Keratinocyte (primary cell): ENCODE measurements at regions not wholly inside any gene's neighbourhood (a gene's known extent, or its start where the extent isn't known, plus 50 kb on each side); places are given as distances from the start of the nearest gene placed in this dataset.

ENCODE experiments used
- DNase-seq: peaks from one replicate; pipeline ENCODE4 v3.0.0-alpha.2; 2011; ENCODE audit warnings: low read depth, missing footprints, low spot score
- FAIRE-seq: peaks from 2 replicates; lab custom pipeline; 2011; peaks lifted over from hg19 to GRCh38; lab: Jason Lieb, UNC
- H2AFZ ChIP-seq: 2 replicates; pipeline ENCODE4 v1.6.0; 2012; ENCODE audit warnings: low read length, control low read depth, inconsistent platforms; ENCODE audit not compliant: control insufficient read depth
- H3K27ac ChIP-seq: 2 replicates; pipeline ENCODE4 v1.5.1; 2011; ENCODE audit warnings: low read length; ENCODE audit not compliant: control insufficient read depth, insufficient read depth
- H3K27me3 ChIP-seq: 3 replicates; pipeline ENCODE4 v1.6.0; 2011; ENCODE audit warnings: low read length; ENCODE audit not compliant: control insufficient read depth, insufficient read depth; ENCODE audit errors: extremely low read depth
- H3K36me3 ChIP-seq, 2 experiments: 2 replicates in 1 of 2; 3 replicates in 1 of 2; pipeline ENCODE4 v1.5.1; 2011; ENCODE audit warnings: low read length in 2 of 2, mild to moderate bottlenecking in 1 of 2; ENCODE audit not compliant: control insufficient read depth in 2 of 2, insufficient read depth in 2 of 2; ENCODE audit errors: extremely low read depth in 1 of 2
- H3K4me1 ChIP-seq: 3 replicates; pipeline ENCODE4 v1.5.1; 2011; ENCODE audit warnings: low read length; ENCODE audit not compliant: control insufficient read depth, insufficient read depth; ENCODE audit errors: extremely low read depth
- H3K4me2 ChIP-seq: 3 replicates; pipeline ENCODE4 v1.6.0; 2011; ENCODE audit warnings: low read depth, low read length; ENCODE audit not compliant: control insufficient read depth, insufficient read depth; ENCODE audit errors: extremely low read depth
- H3K4me3 ChIP-seq, 3 experiments: fragments of 200-600 bp in 1 of 3; sonication (generic) in 1 of 3; 2 replicates in 2 of 3; 3 replicates in 1 of 3; pipeline ENCODE4 v1.5.1; 2011 to 2016; ENCODE audit warnings: low read length in 3 of 3, mild to moderate bottlenecking in 3 of 3, control low read depth in 2 of 3, inconsistent platforms in 1 of 3, low read depth in 1 of 3, mixed read lengths in 1 of 3, mixed run types in 1 of 3, moderate library complexity in 1 of 3; ENCODE audit not compliant: control insufficient read depth in 2 of 3, insufficient read depth in 2 of 3; ENCODE audit errors: extremely low read depth in 1 of 3
- H3K79me2 ChIP-seq: 2 replicates; pipeline ENCODE4 v1.6.0; 2012; ENCODE audit warnings: low read length; ENCODE audit not compliant: control insufficient read depth, insufficient read depth
- H3K9ac ChIP-seq: 3 replicates; pipeline ENCODE4 v1.6.0; 2011; ENCODE audit warnings: low read length; ENCODE audit not compliant: control insufficient read depth, insufficient read depth; ENCODE audit errors: extremely low read depth
- H3K9me1 ChIP-seq: 3 replicates; pipeline ENCODE4 v1.6.0; 2011; ENCODE audit warnings: low read length; ENCODE audit not compliant: control insufficient read depth, insufficient read depth; ENCODE audit errors: extremely low read depth
- H3K9me3 ChIP-seq: 2 replicates; pipeline ENCODE4 v1.5.1; 2012; ENCODE audit warnings: low read depth, low read length; ENCODE audit not compliant: control insufficient read depth
- H4K20me1 ChIP-seq: 3 replicates; pipeline ENCODE4 v1.6.0; 2011; ENCODE audit warnings: low read length; ENCODE audit not compliant: control insufficient read depth, insufficient read depth; ENCODE audit errors: extremely low read depth
- CTCF ChIP-seq, 3 experiments: IDR thresholded peaks in 1 of 3; conservative IDR thresholded peaks in 1 of 3; optimal IDR thresholded peaks in 1 of 3; 2 replicates in 2 of 3; 3 replicates in 1 of 3; pipeline versions ENCODE3 to v1.5.1; 2011; ENCODE audit warnings: low read length in 3 of 3, mild to moderate bottlenecking in 3 of 3, moderate library complexity in 2 of 3, control low read depth in 1 of 3, inconsistent platforms in 1 of 3; ENCODE audit not compliant: insufficient read depth in 2 of 3; ENCODE audit errors: extremely low read depth in 1 of 3
- EZH2 ChIP-seq: IDR thresholded peaks from one replicate; pipeline ENCODE4 v1.6.1; 2012; ENCODE audit warnings: inconsistent platforms, mild to moderate bottlenecking, low read length, moderate library complexity
- dilution Hi-C: fragments of 300-500 bp; cut with MboI; formaldehyde crosslinking; loops from one replicate; pipeline ENCODE4 v1.7.0; 2020; ENCODE audit warnings: low sequenced_read_pairs; ENCODE audit not compliant: extremely low pct_ligation_motif_present

- dilution Hi-C loops = no loop called here
- Histone ChIP-seq H3K9me1 (no peaks in the 10 kb centered on the region), H3K27me3 (no peaks in the 10 kb centered on the region), H3K79me2 (no peaks in the 10 kb centered on the region), H3K4me2 (peak overlapping the region; percentile 68), H3K36me3 (no peaks in the 10 kb centered on the region), H3K9me3 (no peaks in the 10 kb centered on the region), H3K4me1 (peaks cover 13% of the 10 kb centered on the region), H3K4me3 (peak overlapping the region in 2 of 3 experiments; percentile 20 to 36), H3K9ac (peak overlapping the region; percentile 46), H3K27ac (peak overlapping the region; percentile 84), H4K20me1 (no peaks in the 10 kb centered on the region), H2AFZ (peak overlapping the region; percentile 45)
- TF ChIP-seq EZH2 (no peak), CTCF (optimal IDR thresholded peaks at IDR 0.05 in 1 of 3, IDR thresholded peaks at IDR 0.05 in 1 of 3, conservative IDR thresholded peaks at IDR 0.05 in 1 of 3; ENCODE audit: extremely low read depth in 1 of 3, insufficient read depth in 2 of 3, low read length in 3 of 3) (no peak)
- peak; percentile 69 for DNase-seq
- peak; percentile 95 for FAIRE-seq
Measured at GRCh38 chr4:60611762-60612496, 588.2 kb upstream of the ADGRL3 start.

GRCh38 chr4:60617731-60618130 is 582.4 kb upstream of the ADGRL3 start:
- no peaks in the 10 kb centered on the region for H3K36me3 ChIP-seq
- H4K20me1 ChIP-seq = no peaks in the 10 kb centered on the region
- no peak overlapping the region for H3K9ac ChIP-seq
- H3K27ac ChIP-seq = no peak overlapping the region
- no peak for TF ChIP-seq EZH2
- TF ChIP-seq CTCF (optimal IDR thresholded peaks at IDR 0.05 in 1 of 3, IDR thresholded peaks at IDR 0.05 in 1 of 3, conservative IDR thresholded peaks at IDR 0.05 in 1 of 3; ENCODE audit: extremely low read depth in 1 of 3, insufficient read depth in 2 of 3, low read length in 3 of 3) = no peak
- no peaks in the 10 kb centered on the region for H3K9me3 ChIP-seq
- H3K27me3 ChIP-seq = no peaks in the 10 kb centered on the region
- no peak overlapping the region for H3K4me3 ChIP-seq
- no peaks in the 10 kb centered on the region for H3K9me1 ChIP-seq
- no peak for DNase-seq
- no peaks in the 10 kb centered on the region for H3K79me2 ChIP-seq
- dilution Hi-C loops = no loop called here
- no peak overlapping the region for H3K4me2 ChIP-seq
- H3K4me1 ChIP-seq = peaks cover 5% of the 10 kb centered on the region
- no peak for FAIRE-seq
- H2AFZ ChIP-seq = no peak overlapping the region
